HUDEP-2 (cell line): ENCODE measurements at regions not wholly inside any gene's neighbourhood (a gene's known extent, or its start where the extent isn't known, plus 50 kb on each side); places are given as distances from the start of the nearest gene placed in this dataset.
"Not testable (repeated sequence)": the region's sequence is repeated elsewhere in the genome, so short reads cannot be mapped to it uniquely, and the experiment has no call there.

Source experiments
- DNase-seq, 76 experiments: peaks; one replicate each; lab custom pipeline; 2025; ENCODE audit not compliant: unreplicated experiment in 76 of 76; lab: John Stamatoyannopoulos, UW

GRCh38 chr11:134662629-134663360, 250.8 kb upstream of the B3GAT1 start:
- DNase-seq = no peak

- no peak for DNase-seq
Measured at GRCh38 chr11:134661660-134662059, 249.6 kb upstream of the B3GAT1 start.

- no peak for DNase-seq
Measured at GRCh38 chr11:134660416-134660815, 248.4 kb upstream of the B3GAT1 start.

GRCh38 chr11:134659882-134660281, 247.8 kb upstream of the B3GAT1 start:
- DNase-seq = no peak

GRCh38 chr11:134658481-134659225, 246.6 kb upstream of the B3GAT1 start:
- no peak for DNase-seq

- no peak for DNase-seq
Measured at GRCh38 chr11:134657631-134658030, 245.6 kb upstream of the B3GAT1 start.

GRCh38 chr11:134656861-134657540, 245.0 kb upstream of the B3GAT1 start:
- no peak for DNase-seq

- not testable (repeated sequence) for DNase-seq
Measured at GRCh38 chr11:134656086-134656840, 244.2 kb upstream of the B3GAT1 start.

GRCh38 chr11:134655189-134655989, 243.3 kb upstream of the B3GAT1 start:
- DNase-seq = no peak

- DNase-seq = no peak
Measured at GRCh38 chr11:134654161-134654915, 242.3 kb upstream of the B3GAT1 start.

- DNase-seq = no peak
Measured at GRCh38 chr11:134652586-134653255, 240.7 kb upstream of the B3GAT1 start.

- DNase-seq = no peak
Measured at GRCh38 chr11:134647066-134647743, 235.2 kb upstream of the B3GAT1 start.

- no peak for DNase-seq
Measured at GRCh38 chr11:134646561-134646960, 234.5 kb upstream of the B3GAT1 start.

GRCh38 chr11:134645576-134645975, 233.5 kb upstream of the B3GAT1 start:
- no peak for DNase-seq

- no peak for DNase-seq
Measured at GRCh38 chr11:134644476-134645456, 232.7 kb upstream of the B3GAT1 start.

GRCh38 chr11:134643115-134644012, 231.3 kb upstream of the B3GAT1 start:
- no peak for DNase-seq
